Uterus (tissue), 3 donors: ENCODE measurements at regions not wholly inside any gene's neighbourhood (a gene's known extent, or its start where the extent isn't known, plus 50 kb on each side); places are given as distances from the start of the nearest gene placed in this dataset.

Experiments
- DNase-seq, 2 donors: peaks; one replicate each; pipeline ENCODE4 v3.0.0-alpha.2; 2019 to 2020
- H3K27ac ChIP-seq, 2 donors: fragments of 200-600 bp; sonication (generic); 1 replicate in 1 of 2; 2 replicates in 1 of 2; pipeline ENCODE4 v1.5.1; 2016 to 2018
- H3K27me3 ChIP-seq, 2 donors: fragments of 200-600 bp; sonication (generic); one replicate each; pipeline ENCODE4 v1.5.1; 2018 to 2019; ENCODE audit warnings: control low read depth in 1 of 2
- H3K36me3 ChIP-seq, 2 donors: fragments of 200-600 bp; sonication (generic); one replicate each; pipeline ENCODE4 v1.5.1; 2019; ENCODE audit warnings: control low read depth in 1 of 2
- H3K4me1 ChIP-seq, 2 donors: fragments of 200-600 bp; sonication (generic); one replicate each; pipeline ENCODE4 v1.5.1; 2018 to 2019; ENCODE audit warnings: control low read depth in 1 of 2
- H3K4me3 ChIP-seq, 2 donors: fragments of 200-600 bp; sonication (generic); 1 replicate in 1 of 2; 2 replicates in 1 of 2; pipeline ENCODE4 v1.5.1; 2018 to 2019; ENCODE audit warnings: mild to moderate bottlenecking in 1 of 2
- H3K9me3 ChIP-seq, 2 donors: fragments of 200-600 bp; sonication (generic); one replicate each; pipeline ENCODE4 v1.5.1; 2019; ENCODE audit warnings: control low read depth in 1 of 2
- CTCF ChIP-seq, 4 experiments: fragments of 200-600 bp in 2 of 4; fragments of 450-650 bp in 2 of 4; sonication (generic) in 2 of 4; IDR thresholded peaks; one replicate each; pipeline ENCODE4 v1.5.1; 2016 to 2019; ENCODE audit warnings: antibody characterized with exemption in 4 of 4, mild to moderate bottlenecking in 2 of 4, moderate library complexity in 1 of 4
- POLR2A ChIP-seq, 2 donors: fragments of 450-650 bp; IDR thresholded peaks; one replicate each; pipeline ENCODE4 v1.6.1; 2016; ENCODE audit warnings: antibody characterized with exemption in 2 of 2, mild to moderate bottlenecking in 1 of 2, moderate library complexity in 1 of 2
- intact Hi-C: fragments of 100-400 bp; cut with DNase I; formaldehyde crosslinking; loops from one replicate; pipeline ENCODE4 v1.15.1; 2023; ENCODE audit warnings: low total_unique reads
- donor health status: DM: yes; HTN: yes; CAD: no.

- Histone ChIP-seq H3K27ac (no peak overlapping the region), H3K27me3 (no peaks in the 10 kb centered on the region), H3K36me3 (no peaks in the 10 kb centered on the region), H3K9me3 (no peaks in the 10 kb centered on the region), H3K4me1 (no peaks in the 10 kb centered on the region), H3K4me3 (no peak overlapping the region)
- intact Hi-C loops, result no loop called here
- no peak for DNase-seq
- TF ChIP-seq CTCF (IDR thresholded peaks at IDR 0.05) (no peak), POLR2A (IDR thresholded peaks at IDR 0.05) (no peak)
Measured at GRCh38 chr14:26859483-26859882, 261.6 kb upstream of the NOVA1 start.

- intact Hi-C loops, result no loop called here
- Histone ChIP-seq H3K27me3 (no peaks in the 10 kb centered on the region), H3K9me3 (no peaks in the 10 kb centered on the region), H3K4me3 (no peak overlapping the region), H3K4me1 (no peaks in the 10 kb centered on the region), H3K27ac (no peak overlapping the region), H3K36me3 (no peaks in the 10 kb centered on the region)
- DNase-seq, result no peak
- TF ChIP-seq POLR2A (IDR thresholded peaks at IDR 0.05) (no peak), CTCF (IDR thresholded peaks at IDR 0.05) (no peak)
Measured at GRCh38 chr14:26860111-26860510, 262.3 kb upstream of the NOVA1 start.

GRCh38 chr14:26863736-26864135, 265.9 kb upstream of the NOVA1 start:
- Histone ChIP-seq H3K4me3 (no peak overlapping the region), H3K27ac (no peak overlapping the region), H3K4me1 (no peaks in the 10 kb centered on the region), H3K36me3 (no peaks in the 10 kb centered on the region), H3K27me3 (no peaks in the 10 kb centered on the region), H3K9me3 (no peaks in the 10 kb centered on the region)
- intact Hi-C loops, result no loop called here
- TF ChIP-seq POLR2A (IDR thresholded peaks at IDR 0.05) (no peak), CTCF (IDR thresholded peaks at IDR 0.05) (no peak)
- DNase-seq, result no peak

- Histone ChIP-seq H3K4me3 (no peak overlapping the region), H3K36me3 (no peaks in the 10 kb centered on the region), H3K27me3 (no peaks in the 10 kb centered on the region), H3K9me3 (no peaks in the 10 kb centered on the region), H3K27ac (no peak overlapping the region), H3K4me1 (peaks cover 0 to 3% of the 10 kb centered on the region in 2 donors)
- TF ChIP-seq CTCF (IDR thresholded peaks at IDR 0.05) (no peak), POLR2A (IDR thresholded peaks at IDR 0.05) (no peak)
- intact Hi-C loops, result no loop called here
- DNase-seq, result no peak
Measured at GRCh38 chr14:26866721-26867120, 268.9 kb upstream of the NOVA1 start.

- TF ChIP-seq CTCF (IDR thresholded peaks at IDR 0.05), result no peak
- no peak overlapping the region for H3K4me3 ChIP-seq
- no peaks in the 10 kb centered on the region for H3K27me3 ChIP-seq
- DNase-seq, result no peak
- no peaks in the 10 kb centered on the region for H3K9me3 ChIP-seq
- peaks cover 0 to 3% of the 10 kb centered on the region in 2 donors for H3K4me1 ChIP-seq
- no peaks in the 10 kb centered on the region for H3K36me3 ChIP-seq
- no peak overlapping the region for H3K27ac ChIP-seq
- intact Hi-C loops, result no loop called here
Measured at GRCh38 chr14:26867171-26867757, 269.4 kb upstream of the NOVA1 start.
